SK-N-SH (cell line): ENCODE measurements at regions not wholly inside any gene's neighbourhood (a gene's known extent, or its start where the extent isn't known, plus 50 kb on each side); places are given as distances from the start of the nearest gene placed in this dataset.
"Not testable (repeated sequence)": the region's sequence is repeated elsewhere in the genome, so short reads cannot be mapped to it uniquely, and the experiment has no call there.

Experiments
- CHD2 ChIP-seq: fragments of 150-350 bp; IDR thresholded peaks from 2 replicates; pipeline ENCODE4 v1.6.1; 2018; ENCODE audit warnings: low read length; ENCODE audit not compliant: partially characterized antibody
- GATA2 ChIP-seq: sonication (generic); formaldehyde crosslinking; IDR thresholded peaks from 2 replicates; pipeline ENCODE4 v1.5.0; 2020; ENCODE audit warnings: mild to moderate bottlenecking, missing genetic modification reagents
- MXI1 ChIP-seq: IDR thresholded peaks from 2 replicates; pipeline ENCODE4 v1.6.1; 2012; ENCODE audit warnings: mild to moderate bottlenecking, low read depth, low read length, improper control_type of control experiment
- POLR2AphosphoS5 ChIP-seq: IDR thresholded peaks from 2 replicates; pipeline ENCODE4 v1.6.1; 2012; ENCODE audit warnings: low read depth, low read length
- YY1 ChIP-seq: IDR thresholded peaks from 2 replicates; pipeline ENCODE4 v1.4.0; 2012; ENCODE audit warnings: low read depth, mild to moderate bottlenecking
- TF ChIP-seq, protein P1 (sequence below): fragments of 200-600 bp; sonication (generic); IDR thresholded peaks from 2 replicates; pipeline ENCODE4 v1.6.1; 2017; ENCODE audit warnings: antibody characterized with exemption, mild to moderate bottlenecking, moderate library complexity
- TF ChIP-seq, protein P2 (sequence below): IDR thresholded peaks from 2 replicates; pipeline ENCODE4 v1.4.0; 2012; ENCODE audit warnings: low read depth, borderline replicate concordance
- TF ChIP-seq, protein P3 (sequence below): fragments of 150-350 bp; IDR thresholded peaks from 2 replicates; pipeline ENCODE4 v1.6.1; 2017; ENCODE audit warnings: antibody characterized with exemption, low read length, low read depth, borderline replicate concordance
- TF ChIP-seq, protein P4 (sequence below): IDR thresholded peaks from 2 replicates; pipeline ENCODE4; 2012

DNA sequence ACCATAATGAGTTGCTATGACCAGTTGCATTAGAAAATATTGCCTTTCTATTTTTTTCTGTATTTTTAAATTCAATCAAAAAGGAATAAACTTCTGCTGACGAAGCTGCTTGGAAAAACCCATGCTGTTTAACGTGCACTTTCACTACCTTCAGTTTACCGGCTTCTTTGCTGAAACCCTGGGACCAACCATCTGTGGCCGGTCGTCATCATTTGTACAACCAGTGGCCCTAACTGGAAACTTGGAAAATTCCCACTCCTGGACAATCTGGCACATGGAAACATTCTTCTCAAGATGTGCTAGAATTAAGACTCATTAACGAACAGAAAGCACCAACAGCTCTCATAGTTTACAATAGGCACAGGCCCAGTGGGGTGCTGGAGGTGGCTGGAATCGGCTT lies 210.3 kb downstream of the RTP5 start:
- TF ChIP-seq, protein P1, sequence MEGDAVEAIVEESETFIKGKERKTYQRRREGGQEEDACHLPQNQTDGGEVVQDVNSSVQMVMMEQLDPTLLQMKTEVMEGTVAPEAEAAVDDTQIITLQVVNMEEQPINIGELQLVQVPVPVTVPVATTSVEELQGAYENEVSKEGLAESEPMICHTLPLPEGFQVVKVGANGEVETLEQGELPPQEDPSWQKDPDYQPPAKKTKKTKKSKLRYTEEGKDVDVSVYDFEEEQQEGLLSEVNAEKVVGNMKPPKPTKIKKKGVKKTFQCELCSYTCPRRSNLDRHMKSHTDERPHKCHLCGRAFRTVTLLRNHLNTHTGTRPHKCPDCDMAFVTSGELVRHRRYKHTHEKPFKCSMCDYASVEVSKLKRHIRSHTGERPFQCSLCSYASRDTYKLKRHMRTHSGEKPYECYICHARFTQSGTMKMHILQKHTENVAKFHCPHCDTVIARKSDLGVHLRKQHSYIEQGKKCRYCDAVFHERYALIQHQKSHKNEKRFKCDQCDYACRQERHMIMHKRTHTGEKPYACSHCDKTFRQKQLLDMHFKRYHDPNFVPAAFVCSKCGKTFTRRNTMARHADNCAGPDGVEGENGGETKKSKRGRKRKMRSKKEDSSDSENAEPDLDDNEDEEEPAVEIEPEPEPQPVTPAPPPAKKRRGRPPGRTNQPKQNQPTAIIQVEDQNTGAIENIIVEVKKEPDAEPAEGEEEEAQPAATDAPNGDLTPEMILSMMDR, result not testable (repeated sequence)
- not testable (repeated sequence) for TF ChIP-seq YY1, GATA2, POLR2AphosphoS5, CHD2, MXI1
- TF ChIP-seq, protein P2, sequence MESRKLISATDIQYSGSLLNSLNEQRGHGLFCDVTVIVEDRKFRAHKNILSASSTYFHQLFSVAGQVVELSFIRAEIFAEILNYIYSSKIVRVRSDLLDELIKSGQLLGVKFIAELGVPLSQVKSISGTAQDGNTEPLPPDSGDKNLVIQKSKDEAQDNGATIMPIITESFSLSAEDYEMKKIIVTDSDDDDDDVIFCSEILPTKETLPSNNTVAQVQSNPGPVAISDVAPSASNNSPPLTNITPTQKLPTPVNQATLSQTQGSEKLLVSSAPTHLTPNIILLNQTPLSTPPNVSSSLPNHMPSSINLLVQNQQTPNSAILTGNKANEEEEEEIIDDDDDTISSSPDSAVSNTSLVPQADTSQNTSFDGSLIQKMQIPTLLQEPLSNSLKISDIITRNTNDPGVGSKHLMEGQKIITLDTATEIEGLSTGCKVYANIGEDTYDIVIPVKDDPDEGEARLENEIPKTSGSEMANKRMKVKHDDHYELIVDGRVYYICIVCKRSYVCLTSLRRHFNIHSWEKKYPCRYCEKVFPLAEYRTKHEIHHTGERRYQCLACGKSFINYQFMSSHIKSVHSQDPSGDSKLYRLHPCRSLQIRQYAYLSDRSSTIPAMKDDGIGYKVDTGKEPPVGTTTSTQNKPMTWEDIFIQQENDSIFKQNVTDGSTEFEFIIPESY, result not testable (repeated sequence)
- TF ChIP-seq, protein P3, sequence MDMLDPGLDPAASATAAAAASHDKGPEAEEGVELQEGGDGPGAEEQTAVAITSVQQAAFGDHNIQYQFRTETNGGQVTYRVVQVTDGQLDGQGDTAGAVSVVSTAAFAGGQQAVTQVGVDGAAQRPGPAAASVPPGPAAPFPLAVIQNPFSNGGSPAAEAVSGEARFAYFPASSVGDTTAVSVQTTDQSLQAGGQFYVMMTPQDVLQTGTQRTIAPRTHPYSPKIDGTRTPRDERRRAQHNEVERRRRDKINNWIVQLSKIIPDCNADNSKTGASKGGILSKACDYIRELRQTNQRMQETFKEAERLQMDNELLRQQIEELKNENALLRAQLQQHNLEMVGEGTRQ, result not testable (repeated sequence)
- TF ChIP-seq, protein P4, sequence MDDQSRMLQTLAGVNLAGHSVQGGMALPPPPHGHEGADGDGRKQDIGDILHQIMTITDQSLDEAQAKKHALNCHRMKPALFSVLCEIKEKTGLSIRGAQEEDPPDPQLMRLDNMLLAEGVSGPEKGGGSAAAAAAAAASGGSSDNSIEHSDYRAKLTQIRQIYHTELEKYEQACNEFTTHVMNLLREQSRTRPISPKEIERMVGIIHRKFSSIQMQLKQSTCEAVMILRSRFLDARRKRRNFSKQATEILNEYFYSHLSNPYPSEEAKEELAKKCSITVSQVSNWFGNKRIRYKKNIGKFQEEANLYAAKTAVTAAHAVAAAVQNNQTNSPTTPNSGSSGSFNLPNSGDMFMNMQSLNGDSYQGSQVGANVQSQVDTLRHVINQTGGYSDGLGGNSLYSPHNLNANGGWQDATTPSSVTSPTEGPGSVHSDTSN, result not testable (repeated sequence)
